HepG2 (cell line): ENCODE measurements at regions not wholly inside any gene's neighbourhood (a gene's known extent, or its start where the extent isn't known, plus 50 kb on each side); places are given as distances from the start of the nearest gene placed in this dataset.

Experiments used
- CHD4 ChIP-seq: fragments of 200-600 bp; sonication (generic); IDR thresholded peaks from 2 replicates; pipeline ENCODE4 v1.7.0; 2017; ENCODE audit warnings: mild to moderate bottlenecking, low read length, borderline replicate concordance
- ELF1 ChIP-seq: sonication (generic); formaldehyde crosslinking; IDR thresholded peaks from 2 replicates; pipeline ENCODE4 v1.4.0; 2020; ENCODE audit warnings: missing genetic modification reagents
- FOXA3 ChIP-seq: IDR thresholded peaks from 2 replicates; pipeline ENCODE4 v1.6.1; 2016; ENCODE audit warnings: missing genetic modification reagents, missing compliant biosample characterization
- GATAD2A ChIP-seq: IDR thresholded peaks from 2 replicates; pipeline ENCODE4 v1.6.1; 2016
- HMG20B ChIP-seq: conservative IDR thresholded peaks from 2 replicates; pipeline ENCODE4 v1.6.1; 2016; ENCODE audit warnings: missing genetic modification reagents, missing compliant biosample characterization
- HNF4G ChIP-seq, 2 experiments: sonication (generic) in 1 of 2; formaldehyde crosslinking in 1 of 2; IDR thresholded peaks; 2 replicates each; pipeline versions ENCODE4 v1.4.0 to v1.6.1; 2011 to 2020; ENCODE audit warnings: borderline replicate concordance in 2 of 2, low read depth in 2 of 2, mild to moderate bottlenecking in 2 of 2, low read length in 1 of 2, missing genetic modification reagents in 1 of 2, moderate library complexity in 1 of 2
- KAT8 ChIP-seq: IDR thresholded peaks from 2 replicates; pipeline ENCODE4 v1.6.1; 2016; ENCODE audit warnings: missing genetic modification reagents, missing compliant biosample characterization
- MBNL3 ChIP-seq: fragments of 250-450 bp; sonication (Bioruptor Pico); conservative IDR thresholded peaks from 2 replicates; pipeline ENCODE4 v1.8.0; 2022; ENCODE audit warnings: mild to moderate bottlenecking, inconsistent platforms
- MTF1 ChIP-seq: sonication (generic); formaldehyde crosslinking; IDR thresholded peaks from 2 replicates; pipeline ENCODE4 v1.5.0; 2020; ENCODE audit warnings: missing genetic modification reagents
- NCOA1 ChIP-seq: sonication (generic); formaldehyde crosslinking; IDR thresholded peaks from 2 replicates; pipeline ENCODE4 v1.9.0; 2021; ENCODE audit warnings: missing genetic modification reagents
- NR2F2 ChIP-seq: IDR thresholded peaks from 2 replicates; pipeline ENCODE4 v1.6.1; 2012; ENCODE audit warnings: low read depth, inconsistent platforms, borderline replicate concordance
- PHF21A ChIP-seq: sonication (generic); formaldehyde crosslinking; IDR thresholded peaks from 2 replicates; pipeline ENCODE4 v1.5.0; 2020; ENCODE audit warnings: mild to moderate bottlenecking, missing genetic modification reagents
- PITX1 ChIP-seq: sonication (generic); formaldehyde crosslinking; IDR thresholded peaks from 2 replicates; pipeline ENCODE4 v1.5.1; 2020; ENCODE audit warnings: mild to moderate bottlenecking, missing genetic modification reagents
- PPARG ChIP-seq: conservative IDR thresholded peaks from 2 replicates; pipeline ENCODE4 v1.6.1; 2016; ENCODE audit warnings: missing biosample characterization, missing genetic modification reagents
- RBM39 ChIP-seq: fragments of 200-400 bp; formaldehyde crosslinking; IDR thresholded peaks from one replicate; pipeline ENCODE4 v1.6.1; 2018; ENCODE audit warnings: antibody characterized with exemption, mild to moderate bottlenecking, low read depth, low read length; ENCODE audit not compliant: poor library complexity, severe bottlenecking
- REPIN1 ChIP-seq: sonication (generic); formaldehyde crosslinking; IDR thresholded peaks from 2 replicates; pipeline ENCODE4 v1.8.0; 2022; ENCODE audit warnings: missing genetic modification reagents, low read depth, mild to moderate bottlenecking, borderline replicate concordance
- SP2 ChIP-seq: sonication (generic); formaldehyde crosslinking; IDR thresholded peaks from 2 replicates; pipeline ENCODE4 v1.5.1; 2020; ENCODE audit warnings: mild to moderate bottlenecking, missing genetic modification reagents
- TARDBP ChIP-seq: sonication (generic); formaldehyde crosslinking; IDR thresholded peaks from 2 replicates; pipeline ENCODE4 v1.8.0; 2022; ENCODE audit warnings: mild to moderate bottlenecking, missing genetic modification reagents
- TEAD3 ChIP-seq: optimal IDR thresholded peaks from 2 replicates; pipeline ENCODE3; 2016; ENCODE audit warnings: borderline replicate concordance
- ZBTB7B ChIP-seq: sonication (generic); formaldehyde crosslinking; IDR thresholded peaks from 2 replicates; pipeline ENCODE4 v1.4.0; 2020; ENCODE audit warnings: missing genetic modification reagents
- ZMYM4 ChIP-seq: sonication (generic); formaldehyde crosslinking; IDR thresholded peaks from 2 replicates; pipeline ENCODE4 v1.8.1; 2023; ENCODE audit warnings: mild to moderate bottlenecking, missing genetic modification reagents
- ZNF329 ChIP-seq: sonication (generic); formaldehyde crosslinking; IDR thresholded peaks from 2 replicates; pipeline ENCODE4 v1.9.0; 2021; ENCODE audit warnings: low read depth, mild to moderate bottlenecking, missing genetic modification reagents
- ZNF543 ChIP-seq: sonication (generic); formaldehyde crosslinking; IDR thresholded peaks from 2 replicates; pipeline ENCODE4 v1.4.0; 2020; ENCODE audit warnings: mild to moderate bottlenecking, missing genetic modification reagents
- TF ChIP-seq, protein P1 (sequence below): sonication (generic); formaldehyde crosslinking; IDR thresholded peaks from 2 replicates; pipeline ENCODE4 v1.5.1; 2020; ENCODE audit warnings: mild to moderate bottlenecking, missing genetic modification reagents, moderate library complexity
- TF ChIP-seq, protein P2 (sequence below): IDR thresholded peaks from 2 replicates; pipeline ENCODE4 v1.6.1; 2016; ENCODE audit warnings: low read depth

DNA sequence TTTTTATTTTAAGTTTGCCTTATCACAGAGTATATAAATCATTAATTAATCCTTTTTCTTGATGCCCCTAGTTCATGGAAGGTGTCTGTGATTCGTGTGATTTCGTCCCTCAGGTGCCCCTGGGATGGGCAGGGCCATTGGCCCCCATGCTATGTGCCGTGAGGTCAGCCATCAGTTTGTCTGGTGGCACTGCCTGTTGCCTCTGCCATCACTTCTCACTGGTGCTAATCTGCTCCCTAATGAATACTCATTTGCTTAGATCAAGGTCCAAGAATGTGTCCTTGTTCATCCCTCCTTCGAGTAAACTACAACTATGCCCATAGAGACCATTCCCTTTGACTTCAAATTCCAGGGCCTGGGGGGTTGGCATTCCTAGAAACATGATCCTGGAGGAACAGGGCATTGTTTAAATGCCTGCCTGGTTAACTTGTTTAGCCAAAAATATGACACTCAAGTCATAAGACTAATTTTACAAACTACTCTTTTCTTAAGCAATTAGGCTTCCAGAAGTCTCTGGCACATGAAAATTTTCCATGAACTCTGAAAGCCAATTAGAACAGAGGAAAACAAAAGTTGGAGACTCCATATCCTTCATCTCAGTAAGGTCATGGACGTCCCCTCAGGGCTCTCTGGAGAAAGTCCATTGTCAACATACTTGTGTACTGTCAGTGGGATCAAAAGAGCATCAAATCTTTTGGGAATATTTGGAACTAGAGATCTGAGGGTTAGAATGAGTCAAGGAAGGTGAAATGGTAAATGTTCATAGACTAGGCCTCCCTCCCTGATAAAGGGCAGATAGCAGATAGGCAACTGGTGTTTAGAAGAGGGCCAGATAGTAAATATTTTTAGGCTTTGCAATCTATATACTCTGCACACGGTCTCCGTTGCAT is 90.9 kb upstream of the PLXNC1 start (continued):
- TF ChIP-seq, protein P1, sequence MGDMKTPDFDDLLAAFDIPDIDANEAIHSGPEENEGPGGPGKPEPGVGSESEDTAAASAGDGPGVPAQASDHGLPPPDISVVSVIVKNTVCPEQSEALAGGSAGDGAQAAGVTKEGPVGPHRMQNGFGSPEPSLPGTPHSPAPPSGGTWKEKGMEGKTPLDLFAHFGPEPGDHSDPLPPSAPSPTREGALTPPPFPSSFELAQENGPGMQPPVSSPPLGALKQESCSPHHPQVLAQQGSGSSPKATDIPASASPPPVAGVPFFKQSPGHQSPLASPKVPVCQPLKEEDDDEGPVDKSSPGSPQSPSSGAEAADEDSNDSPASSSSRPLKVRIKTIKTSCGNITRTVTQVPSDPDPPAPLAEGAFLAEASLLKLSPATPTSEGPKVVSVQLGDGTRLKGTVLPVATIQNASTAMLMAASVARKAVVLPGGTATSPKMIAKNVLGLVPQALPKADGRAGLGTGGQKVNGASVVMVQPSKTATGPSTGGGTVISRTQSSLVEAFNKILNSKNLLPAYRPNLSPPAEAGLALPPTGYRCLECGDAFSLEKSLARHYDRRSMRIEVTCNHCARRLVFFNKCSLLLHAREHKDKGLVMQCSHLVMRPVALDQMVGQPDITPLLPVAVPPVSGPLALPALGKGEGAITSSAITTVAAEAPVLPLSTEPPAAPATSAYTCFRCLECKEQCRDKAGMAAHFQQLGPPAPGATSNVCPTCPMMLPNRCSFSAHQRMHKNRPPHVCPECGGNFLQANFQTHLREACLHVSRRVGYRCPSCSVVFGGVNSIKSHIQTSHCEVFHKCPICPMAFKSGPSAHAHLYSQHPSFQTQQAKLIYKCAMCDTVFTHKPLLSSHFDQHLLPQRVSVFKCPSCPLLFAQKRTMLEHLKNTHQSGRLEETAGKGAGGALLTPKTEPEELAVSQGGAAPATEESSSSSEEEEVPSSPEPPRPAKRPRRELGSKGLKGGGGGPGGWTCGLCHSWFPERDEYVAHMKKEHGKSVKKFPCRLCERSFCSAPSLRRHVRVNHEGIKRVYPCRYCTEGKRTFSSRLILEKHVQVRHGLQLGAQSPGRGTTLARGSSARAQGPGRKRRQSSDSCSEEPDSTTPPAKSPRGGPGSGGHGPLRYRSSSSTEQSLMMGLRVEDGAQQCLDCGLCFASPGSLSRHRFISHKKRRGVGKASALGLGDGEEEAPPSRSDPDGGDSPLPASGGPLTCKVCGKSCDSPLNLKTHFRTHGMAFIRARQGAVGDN: peak; percentile 23; the same call in 1 of the 2 replicates
- TF ChIP-seq TARDBP (peak; percentile 62; the same call in 1 of the 2 replicates), NR2F2 (peak; percentile 94), NCOA1 (CRISPR knock-in tag) (0 out of 2 replicates have a peak, but pooled peaks have one; percentile 41), ZMYM4 (peak; percentile 51; the same call in 1 of the 2 replicates), KAT8 (no peak), ZNF329 (CRISPR knock-in tag) (no peak), TEAD3 (peak; percentile 7), PITX1 (CRISPR knock-in tag) (peak; percentile 93), PPARG (CRISPR knock-in tag) (peak; percentile 53; the same call in 1 of the 2 replicates), HMG20B (CRISPR knock-in tag) (peak; percentile 68; the same call in 1 of the 2 replicates), SP2 (CRISPR knock-in tag) (no peak), ZBTB7B (peak; percentile 12; the same call in 1 of the 2 replicates), REPIN1 (CRISPR knock-in tag) (no peak), RBM39 (no peak), ELF1 (CRISPR knock-in tag) (no peak), MTF1 (CRISPR knock-in tag) (peak; percentile 93; the same call in 1 of the 2 replicates), MBNL3 (CRISPR knock-in tag) (no peak), GATAD2A (CRISPR knock-in tag) (peak; percentile 58; the same call in 1 of the 2 replicates), ZNF543 (CRISPR knock-in tag) (no peak), FOXA3 (CRISPR knock-in tag) (peak; percentile 85), HNF4G (IDR thresholded peaks at IDR 0.05; ENCODE audit: borderline replicate concordance, low read depth, low read length) (0 out of 2 replicates have a peak, but pooled peaks have one; percentile 34), HNF4G (CRISPR knock-in tag; IDR thresholded peaks at IDR 0.05; ENCODE audit: borderline replicate concordance, low read depth) (no peak), PHF21A (CRISPR knock-in tag) (peak; percentile 50; the same call in 1 of the 2 replicates), CHD4 (0 out of 2 replicates have a peak, but pooled peaks have one; percentile 17)
- TF ChIP-seq, protein P2, sequence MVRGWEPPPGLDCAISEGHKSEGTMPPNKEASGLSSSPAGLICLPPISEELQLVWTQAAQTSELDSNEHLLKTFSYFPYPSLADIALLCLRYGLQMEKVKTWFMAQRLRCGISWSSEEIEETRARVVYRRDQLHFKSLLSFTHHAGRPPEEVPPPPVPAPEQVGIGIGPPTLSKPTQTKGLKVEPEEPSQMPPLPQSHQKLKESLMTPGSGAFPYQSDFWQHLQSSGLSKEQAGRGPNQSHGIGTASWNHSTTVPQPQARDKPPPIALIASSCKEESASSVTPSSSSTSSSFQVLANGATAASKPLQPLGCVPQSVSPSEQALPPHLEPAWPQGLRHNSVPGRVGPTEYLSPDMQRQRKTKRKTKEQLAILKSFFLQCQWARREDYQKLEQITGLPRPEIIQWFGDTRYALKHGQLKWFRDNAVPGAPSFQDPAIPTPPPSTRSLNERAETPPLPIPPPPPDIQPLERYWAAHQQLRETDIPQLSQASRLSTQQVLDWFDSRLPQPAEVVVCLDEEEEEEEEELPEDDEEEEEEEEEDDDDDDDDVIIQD: peak; percentile 53; the same call in 1 of the 2 replicates
